Dedifferentiated amniotic fluid mesenchymal stem cell (primary cell): ENCODE measurements at regions not wholly inside any gene's neighbourhood (a gene's known extent, or its start where the extent isn't known, plus 50 kb on each side); places are given as distances from the start of the nearest gene placed in this dataset.
A peak's percentile ranks its signal among the peaks of the same experiment; 100 is the strongest.
"Not testable (repeated sequence)": the region's sequence is repeated elsewhere in the genome, so short reads cannot be mapped to it uniquely, and the experiment has no call there.

Experiments
- DNase-seq: peaks from one replicate; pipeline ENCODE4 v3.0.0-alpha.2; 2016; ENCODE audit errors: extremely low spot score

DNA sequence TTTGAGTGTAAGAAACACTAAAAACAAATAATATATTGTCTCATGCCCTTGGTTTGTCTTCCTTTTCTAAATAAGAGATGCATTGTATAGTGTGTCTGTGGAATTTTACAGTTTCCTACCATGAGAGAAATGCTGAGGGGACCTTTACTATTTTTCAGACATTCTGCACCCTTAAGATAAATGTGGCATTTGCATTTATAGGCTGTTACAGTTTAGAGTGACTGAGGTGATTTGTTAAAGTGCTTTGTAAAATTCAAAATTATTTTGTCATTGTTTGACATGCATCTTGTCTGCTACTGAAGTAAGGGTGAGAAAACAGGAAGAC lies 78.9 kb upstream of the ZSWIM2 start:
- DNase-seq = no peak

DNA sequence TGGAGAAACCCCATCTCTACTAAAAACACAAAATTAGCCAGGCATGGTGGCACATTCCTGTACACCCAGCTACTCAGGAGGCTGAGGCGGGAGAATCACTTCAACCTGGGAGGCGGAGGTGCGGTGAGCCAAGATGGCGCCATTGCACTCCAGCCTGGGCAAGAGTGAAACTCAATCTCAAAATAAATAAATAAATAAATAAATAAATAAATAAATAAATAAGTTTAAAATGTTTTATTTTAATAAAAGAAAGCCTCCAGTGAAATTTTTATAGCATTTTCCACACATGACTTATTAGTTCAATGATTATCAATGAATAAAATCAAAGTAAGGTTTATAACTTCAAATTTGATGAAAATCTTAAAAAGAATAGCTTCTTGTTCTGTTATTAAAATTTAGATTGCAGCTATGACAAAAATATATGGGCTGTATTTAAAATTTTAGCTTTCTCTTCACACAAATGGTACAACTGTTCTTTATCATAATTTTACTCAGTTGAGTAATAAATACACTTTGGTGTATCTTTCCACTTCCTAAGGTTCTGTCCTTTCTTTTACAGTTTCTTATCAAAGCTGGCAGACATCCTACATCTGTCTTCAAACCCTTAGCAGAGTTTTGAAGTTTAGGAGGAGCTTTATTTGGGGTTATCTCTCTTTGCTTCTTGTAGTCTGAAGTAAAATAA lies 78.4 kb upstream of the ZSWIM2 start:
- DNase-seq = no peak

GRCh38 chr2:186925514-186925913 lies 76.5 kb upstream of the ZSWIM2 start:
- DNase-seq = no peak

GRCh38 chr2:186922316-186922715 lies 73.3 kb upstream of the ZSWIM2 start:
- DNase-seq = not testable (repeated sequence)

DNA sequence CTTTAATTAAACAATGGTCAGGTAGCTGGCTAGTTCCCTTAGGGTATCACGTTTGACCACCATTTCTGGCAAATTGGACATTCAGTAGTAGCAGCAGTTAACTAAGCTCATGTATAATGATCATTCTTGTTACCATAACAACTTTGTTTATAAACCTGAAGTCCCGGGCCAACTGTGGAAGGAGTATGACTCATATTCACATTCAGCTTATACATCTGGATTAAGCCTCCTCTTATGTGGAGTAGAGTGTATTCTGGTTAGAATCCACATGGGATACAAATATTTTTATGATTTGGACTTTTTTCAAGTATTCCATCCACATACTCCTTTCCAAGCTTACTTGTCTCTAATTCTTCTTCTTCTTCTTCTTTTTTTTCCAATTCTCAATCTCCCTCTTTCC lies 70.3 kb upstream of the ZSWIM2 start:
- peak; percentile 72 for DNase-seq

GRCh38 chr2:186918495-186918894 lies 69.5 kb upstream of the ZSWIM2 start:
- DNase-seq = no peak

DNA sequence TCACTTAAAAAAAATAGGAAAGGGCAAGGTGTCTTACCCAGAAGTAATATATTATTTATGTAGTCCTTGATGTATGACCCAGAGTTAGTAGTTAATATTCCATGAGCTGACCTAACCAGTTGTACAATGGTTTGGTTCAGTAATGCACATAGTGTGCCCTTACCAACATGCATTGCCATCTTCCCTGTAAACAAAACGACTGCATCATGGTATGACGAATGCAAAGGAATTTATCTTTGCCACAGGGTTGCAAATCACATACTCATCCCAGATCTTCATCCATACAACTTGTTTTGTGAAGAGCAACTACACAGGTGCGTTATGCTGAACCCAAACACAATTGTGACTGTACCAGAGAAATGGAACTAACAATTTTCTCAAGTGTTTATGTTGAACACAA lies 68.9 kb upstream of the ZSWIM2 start:
- no peak for DNase-seq

DNA sequence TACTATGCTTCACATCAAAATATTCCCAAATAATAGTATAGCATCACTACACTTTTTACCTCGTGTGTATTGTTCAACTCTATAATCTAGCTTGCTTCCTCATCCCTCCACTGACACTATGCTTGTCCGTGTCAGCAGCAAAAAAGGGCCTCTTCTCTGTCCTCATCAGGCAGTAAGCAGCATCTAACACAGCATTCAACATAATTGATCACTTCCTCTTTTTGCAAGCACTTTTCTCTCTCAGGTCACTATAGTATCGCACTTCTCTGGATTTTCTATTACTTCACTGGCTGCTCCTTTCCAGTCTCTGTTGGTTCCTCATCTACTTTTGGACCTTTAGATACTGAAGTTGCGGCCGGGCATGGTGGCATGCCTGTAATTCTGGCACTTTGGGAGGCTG lies 64.9 kb upstream of the ZSWIM2 start:
- DNase-seq = no peak

DNA sequence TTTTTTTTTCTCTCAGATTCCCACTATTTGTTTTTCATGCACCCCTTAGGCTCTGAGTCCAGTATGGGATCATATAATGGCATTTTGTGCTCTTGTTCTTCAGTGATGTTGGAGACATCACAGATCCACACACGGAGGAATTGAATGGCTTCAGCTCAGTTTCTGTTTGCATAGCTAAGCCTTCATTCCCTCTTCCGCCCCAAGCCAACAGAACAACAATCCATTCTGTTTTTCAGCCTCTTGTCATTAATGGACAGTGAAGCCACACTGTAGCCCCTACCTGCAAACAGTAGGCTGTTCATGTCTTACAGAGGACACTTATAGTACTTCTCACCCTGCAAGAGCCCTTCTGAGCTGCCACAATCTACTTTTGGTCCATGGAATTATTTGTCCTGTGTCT lies 64.0 kb upstream of the ZSWIM2 start:
- no peak for DNase-seq

DNA sequence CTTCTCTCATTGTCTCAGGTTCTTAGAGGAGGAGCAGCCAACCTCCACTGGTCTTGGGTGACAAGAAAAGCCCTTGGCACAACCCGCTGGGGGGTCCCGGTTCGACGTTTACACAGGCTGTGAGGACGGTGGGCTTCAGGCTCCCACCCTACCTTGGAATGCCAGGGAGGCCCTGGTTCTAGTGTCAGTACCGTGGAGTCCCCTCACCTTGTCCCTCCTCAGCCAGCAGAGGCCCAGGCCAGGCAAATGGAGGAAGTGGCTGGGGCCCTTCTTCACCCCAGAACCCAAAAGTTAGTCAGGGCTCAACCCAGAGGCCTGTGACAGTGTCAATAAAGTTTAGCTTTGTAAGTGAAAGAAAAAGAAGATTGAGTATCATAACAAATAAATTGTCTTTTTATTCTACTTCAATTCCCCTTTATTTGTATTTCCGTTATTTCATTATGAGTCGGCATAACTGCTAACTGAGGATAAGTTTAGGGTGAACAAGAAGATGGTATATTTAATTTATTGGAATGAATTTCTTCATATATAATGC lies 62.6 kb upstream of the ZSWIM2 start:
- DNase-seq = no peak

DNA sequence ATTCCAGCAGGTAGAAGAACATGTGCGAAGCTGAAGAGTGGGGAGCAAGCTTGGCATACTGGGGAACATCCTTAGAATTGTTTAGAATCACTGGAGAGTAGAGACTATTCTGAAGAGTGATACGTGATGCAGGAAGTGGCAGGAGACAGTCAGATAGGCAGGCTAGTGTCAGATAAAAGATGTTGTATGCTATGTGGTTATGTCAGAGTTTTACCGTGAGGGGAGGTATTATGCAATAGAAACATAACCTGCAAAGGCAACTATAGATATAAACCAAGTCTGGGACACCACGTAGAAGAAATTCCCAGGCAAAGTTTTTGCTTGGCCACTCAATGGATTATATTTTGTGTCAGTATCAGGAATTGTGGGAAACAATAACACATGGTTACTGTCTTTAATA lies 62.0 kb upstream of the ZSWIM2 start:
- no peak for DNase-seq

DNA sequence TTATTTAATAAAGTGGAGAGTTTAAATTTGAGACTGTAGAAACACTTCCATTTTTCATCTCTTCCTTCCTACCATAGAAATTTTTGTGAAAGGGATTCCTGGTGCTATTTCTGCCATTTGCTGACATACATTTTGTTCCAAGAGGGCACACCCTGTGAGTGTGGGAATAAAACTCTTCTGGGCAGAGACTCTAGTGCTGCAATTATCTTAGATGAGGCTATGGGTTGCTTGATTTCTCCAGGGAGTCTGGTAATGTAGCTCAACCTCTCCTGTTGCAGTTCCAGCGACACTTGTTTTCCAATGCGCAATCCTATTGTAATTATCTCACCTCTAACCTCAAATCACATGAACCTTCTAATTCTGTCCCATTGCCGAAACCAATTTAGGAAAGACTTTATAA lies 60.1 kb upstream of the ZSWIM2 start:
- DNase-seq = no peak

- DNase-seq = no peak
These were observed 58.9 kb upstream of the ZSWIM2 start for GRCh38 chr2:186907897-186908296.

- peak; percentile 17 for DNase-seq
These were observed 54.2 kb upstream of the ZSWIM2 start for GRCh38 chr2:186903216-186903615.
